Osteoblast (primary cell): ENCODE measurements at regions not wholly inside any gene's neighbourhood (a gene's known extent, or its start where the extent isn't known, plus 50 kb on each side); places are given as distances from the start of the nearest gene placed in this dataset. TPM values are rescaled to one million over a fixed set of nuclear protein-coding genes. Genes with fewer than 3 reads are reported as not detected.

Source experiments
- DNase-seq: peaks from one replicate; pipeline ENCODE4 v3.0.0; 2011; ENCODE audit warnings: low spot score, mixed read lengths; ENCODE audit not compliant: insufficient read length; ENCODE audit errors: missing footprints
- H2AFZ ChIP-seq: 2 replicates; pipeline ENCODE4 v1.6.0; 2011; ENCODE audit warnings: mild to moderate bottlenecking, low read length
- H3K27ac ChIP-seq: 2 replicates; pipeline ENCODE4 v1.5.1; 2011; ENCODE audit warnings: mild to moderate bottlenecking, low read depth, low read length, moderate library complexity
- H3K27me3 ChIP-seq: 2 replicates; pipeline ENCODE4 v1.6.0; 2012; ENCODE audit warnings: mild to moderate bottlenecking, control low read depth, inconsistent platforms, low read length, moderate library complexity; ENCODE audit not compliant: insufficient read depth
- H3K36me3 ChIP-seq: 2 replicates; pipeline ENCODE4 v1.5.1; 2011; ENCODE audit warnings: mild to moderate bottlenecking, low read length, control low read depth, moderate library complexity; ENCODE audit not compliant: insufficient read depth
- H3K4me1 ChIP-seq: 2 replicates; pipeline ENCODE4 v1.5.1; 2011; ENCODE audit warnings: mild to moderate bottlenecking, low read length, control low read depth, moderate library complexity; ENCODE audit not compliant: insufficient read depth
- H3K4me2 ChIP-seq: 2 replicates; pipeline ENCODE4 v1.6.0; 2011; ENCODE audit warnings: mild to moderate bottlenecking, low read length; ENCODE audit not compliant: insufficient read depth
- H3K4me3 ChIP-seq: fragments of 200-600 bp; sonication (generic); 3 replicates; pipeline ENCODE4 v1.5.1; 2012; ENCODE audit warnings: mild to moderate bottlenecking, low read length, inconsistent platforms; ENCODE audit not compliant: insufficient read depth
- H3K79me2 ChIP-seq: 2 replicates; pipeline ENCODE4 v1.6.0; 2012; ENCODE audit warnings: mild to moderate bottlenecking, low read length, control low read depth, inconsistent platforms; ENCODE audit not compliant: insufficient read depth
- H3K9me3 ChIP-seq: 2 replicates; pipeline ENCODE4 v1.5.1; 2011; ENCODE audit warnings: low read depth, low read length, control low read depth
- H4K20me1 ChIP-seq: 2 replicates; pipeline ENCODE4 v1.6.0; 2012; ENCODE audit warnings: mild to moderate bottlenecking, low read length, control low read depth; ENCODE audit not compliant: insufficient read depth
- small RNA-seq: library from RNA; depleted of rRNA; stranded (forward); fragments of <200 nt; gene quantifications from one replicate; pipeline ENCODE3, GENCODE V24; 2012
- TF ChIP-seq, protein P1 (sequence below): IDR thresholded peaks from 2 replicates; pipeline ENCODE4 v1.5.1; 2011; ENCODE audit warnings: mild to moderate bottlenecking, low read depth, low read length, moderate library complexity; ENCODE audit errors: extremely low read depth

DNA sequence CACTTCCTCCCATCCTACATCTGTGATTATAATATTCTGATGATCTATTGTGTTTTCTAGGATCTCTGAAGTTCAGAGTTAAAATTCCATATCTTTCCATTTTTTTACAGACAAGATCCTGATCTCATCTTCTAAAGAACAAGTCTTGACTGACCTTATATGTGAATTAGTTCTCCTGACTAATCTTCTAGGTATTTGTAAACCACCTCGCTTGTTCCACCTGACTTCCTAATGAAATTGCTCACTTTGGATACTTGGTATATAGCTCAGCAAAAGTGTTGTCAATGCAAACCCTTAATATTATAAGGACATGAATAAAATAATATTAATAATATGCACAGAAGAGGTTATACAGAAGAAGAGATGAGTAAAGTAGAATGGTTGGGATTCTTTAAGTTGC is 68.2 kb upstream of the NR4A3 start:
- Histone ChIP-seq H3K4me1 (peaks cover 4% of the 10 kb centered on the region), H3K27me3 (no peaks in the 10 kb centered on the region), H3K4me2 (no peak overlapping the region), H3K4me3 (no peak overlapping the region), H3K36me3 (no peaks in the 10 kb centered on the region), H2AFZ (no peak overlapping the region), H3K9me3 (no peaks in the 10 kb centered on the region), H3K79me2 (no peaks in the 10 kb centered on the region), H4K20me1 (no peaks in the 10 kb centered on the region), H3K27ac (no peak overlapping the region)
- TF ChIP-seq, protein P1, sequence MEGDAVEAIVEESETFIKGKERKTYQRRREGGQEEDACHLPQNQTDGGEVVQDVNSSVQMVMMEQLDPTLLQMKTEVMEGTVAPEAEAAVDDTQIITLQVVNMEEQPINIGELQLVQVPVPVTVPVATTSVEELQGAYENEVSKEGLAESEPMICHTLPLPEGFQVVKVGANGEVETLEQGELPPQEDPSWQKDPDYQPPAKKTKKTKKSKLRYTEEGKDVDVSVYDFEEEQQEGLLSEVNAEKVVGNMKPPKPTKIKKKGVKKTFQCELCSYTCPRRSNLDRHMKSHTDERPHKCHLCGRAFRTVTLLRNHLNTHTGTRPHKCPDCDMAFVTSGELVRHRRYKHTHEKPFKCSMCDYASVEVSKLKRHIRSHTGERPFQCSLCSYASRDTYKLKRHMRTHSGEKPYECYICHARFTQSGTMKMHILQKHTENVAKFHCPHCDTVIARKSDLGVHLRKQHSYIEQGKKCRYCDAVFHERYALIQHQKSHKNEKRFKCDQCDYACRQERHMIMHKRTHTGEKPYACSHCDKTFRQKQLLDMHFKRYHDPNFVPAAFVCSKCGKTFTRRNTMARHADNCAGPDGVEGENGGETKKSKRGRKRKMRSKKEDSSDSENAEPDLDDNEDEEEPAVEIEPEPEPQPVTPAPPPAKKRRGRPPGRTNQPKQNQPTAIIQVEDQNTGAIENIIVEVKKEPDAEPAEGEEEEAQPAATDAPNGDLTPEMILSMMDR, result no peak
- no peak for DNase-seq

DNA sequence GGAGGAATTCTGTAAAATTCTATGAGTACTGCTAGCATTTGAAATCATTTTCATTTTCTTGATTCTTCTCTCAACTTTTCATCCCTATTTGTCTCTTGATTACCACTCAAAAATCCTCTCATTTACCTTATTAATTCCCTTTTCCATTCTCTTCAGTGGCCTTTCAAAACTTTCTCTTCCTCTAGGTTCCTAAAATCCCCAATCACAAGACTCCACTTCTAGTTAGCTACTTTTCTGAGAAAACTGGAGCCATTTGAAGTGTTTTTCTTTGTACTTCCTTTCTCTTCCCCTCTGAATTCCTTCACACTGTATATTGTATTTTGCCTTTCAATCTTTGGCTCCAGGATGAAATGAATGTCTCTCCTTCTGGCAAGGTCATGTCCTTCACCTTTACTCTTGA is 61.3 kb upstream of the NR4A3 start:
- Histone ChIP-seq H3K79me2 (no peaks in the 10 kb centered on the region), H2AFZ (no peak overlapping the region), H3K27me3 (no peaks in the 10 kb centered on the region), H3K27ac (no peak overlapping the region), H3K9me3 (no peaks in the 10 kb centered on the region), H4K20me1 (no peaks in the 10 kb centered on the region), H3K36me3 (no peaks in the 10 kb centered on the region), H3K4me2 (no peak overlapping the region), H3K4me1 (no peaks in the 10 kb centered on the region), H3K4me3 (no peak overlapping the region)
- TF ChIP-seq, protein P1, result no peak
- DNase-seq, result no peak

DNA sequence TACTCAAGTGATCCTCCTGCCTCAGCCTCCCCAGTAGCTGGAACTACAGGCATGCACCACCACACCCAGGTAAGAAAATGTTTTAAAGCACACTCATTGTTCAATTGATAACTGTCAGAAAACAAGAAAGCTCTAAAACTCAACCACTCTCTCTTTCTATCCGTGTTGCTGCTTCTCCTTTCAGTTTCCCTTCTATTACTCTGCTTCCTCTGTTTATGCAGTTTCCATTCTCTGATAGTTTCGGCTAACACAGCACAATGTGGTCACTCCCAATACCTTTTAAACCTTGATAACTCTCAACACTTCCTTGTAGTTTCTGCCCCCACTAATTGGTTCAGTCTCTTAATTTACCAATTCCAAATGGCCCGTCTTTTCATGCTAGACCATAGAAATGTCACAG is 59.2 kb upstream of the NR4A3 start:
- no peak overlapping the region for H3K4me3 ChIP-seq
- TF ChIP-seq, protein P1, result no peak
- H4K20me1 ChIP-seq, result no peaks in the 10 kb centered on the region
- H3K27ac ChIP-seq, result no peak overlapping the region
- no peaks in the 10 kb centered on the region for H3K79me2 ChIP-seq
- DNase-seq, result no peak
- H2AFZ ChIP-seq, result no peak overlapping the region
- no peaks in the 10 kb centered on the region for H3K27me3 ChIP-seq
- H3K4me1 ChIP-seq, result no peaks in the 10 kb centered on the region
- no peak overlapping the region for H3K4me2 ChIP-seq
- H3K9me3 ChIP-seq, result no peaks in the 10 kb centered on the region
- no peaks in the 10 kb centered on the region for H3K36me3 ChIP-seq

Small RNAs in the stretch of these regions (small RNA-seq; reads per million reads assigned to genes)
- gene AL137067.1 (not detected), gene AL137067.2 (not detected)
